HG03521 (cell line): ENCODE measurements at regions not wholly inside any gene's neighbourhood (a gene's known extent, or its start where the extent isn't known, plus 50 kb on each side); places are given as distances from the start of the nearest gene placed in this dataset.
"Not testable (repeated sequence)": the region's sequence is repeated elsewhere in the genome, so short reads cannot be mapped to it uniquely, and the experiment has no call there.

Source experiments
- ATAC-seq: cut with Tn5 transposase; IDR thresholded peaks from one replicate; pipeline ENCODE4 v1.9.1; 2021; ENCODE audit warnings: mild to moderate bottlenecking, moderate library complexity; ENCODE audit not compliant: unreplicated experiment

- no peak for ATAC-seq
These were observed 242.7 kb upstream of the SFSWAP start for GRCh38 chr12:131468206-131468605.

- ATAC-seq = not testable (repeated sequence)
These were observed 240.9 kb upstream of the SFSWAP start for GRCh38 chr12:131469945-131470344.

GRCh38 chr12:131471271-131471905 is 239.5 kb upstream of the SFSWAP start:
- no peak for ATAC-seq

GRCh38 chr12:131471946-131472732 is 238.8 kb upstream of the SFSWAP start:
- no peak for ATAC-seq

GRCh38 chr12:131473261-131473660 is 237.6 kb upstream of the SFSWAP start:
- ATAC-seq = no peak

GRCh38 chr12:131473741-131474709 is 236.9 kb upstream of the SFSWAP start:
- no peak for ATAC-seq

- ATAC-seq = not testable (repeated sequence)
These were observed 235.9 kb upstream of the SFSWAP start for GRCh38 chr12:131475012-131475411.

- ATAC-seq = no peak
These were observed 233.3 kb upstream of the SFSWAP start for GRCh38 chr12:131477613-131478012.

- no peak for ATAC-seq
These were observed 232.4 kb upstream of the SFSWAP start for GRCh38 chr12:131478468-131478867.

- no peak for ATAC-seq
These were observed 228.7 kb upstream of the SFSWAP start for GRCh38 chr12:131482199-131482598.

- ATAC-seq = no peak
These were observed 228.2 kb upstream of the SFSWAP start for GRCh38 chr12:131482686-131483085.

- no peak for ATAC-seq
These were observed 224.2 kb upstream of the SFSWAP start for GRCh38 chr12:131486451-131487230.

GRCh38 chr12:131487388-131488124 is 223.3 kb upstream of the SFSWAP start:
- ATAC-seq = no peak

GRCh38 chr12:131489718-131490117 is 221.2 kb upstream of the SFSWAP start:
- no peak for ATAC-seq

- no peak for ATAC-seq
These were observed 219.7 kb upstream of the SFSWAP start for GRCh38 chr12:131491155-131491554.

- no peak for ATAC-seq
These were observed 218.9 kb upstream of the SFSWAP start for GRCh38 chr12:131491916-131492490.

- no peak for ATAC-seq
These were observed 217.6 kb upstream of the SFSWAP start for GRCh38 chr12:131493068-131493826.

GRCh38 chr12:131494216-131494615 is 216.7 kb upstream of the SFSWAP start:
- ATAC-seq = no peak
